ENCODE measurements at regions not wholly inside any gene's neighbourhood (a gene's known extent, or its start where the extent isn't known, plus 50 kb on each side); places are given as distances from the start of the nearest gene placed in this dataset.

GRCh38 chr2:193738892-193739291 is 1544.2 kb upstream of the TMEFF2 start:
- TF ChIP-seq CTCF (IDR thresholded peaks at IDR 0.05; ENCODE audit: borderline replicate concordance, insufficient read depth, low read depth, low read length): no peak
- no peak overlapping the region for H3K4me3 ChIP-seq (ENCODE audit: low read depth, low read length)

- no peak for TF ChIP-seq CTCF (IDR thresholded peaks at IDR 0.05; ENCODE audit: borderline replicate concordance, insufficient read depth, low read depth, low read length)
These were observed 1518.2 kb upstream of the TMEFF2 start for GRCh38 chr2:193712912-193713311.

GRCh38 chr2:193703411-193703810 is 1508.7 kb upstream of the TMEFF2 start:
- H3K4me3 ChIP-seq (ENCODE audit: low read depth, low read length): no peak overlapping the region
- no peak for TF ChIP-seq CTCF (IDR thresholded peaks at IDR 0.05; ENCODE audit: borderline replicate concordance, insufficient read depth, low read depth, low read length)

More at GRCh38 chr2:193712912-193713311, 1518.2 kb upstream of the TMEFF2 start:
- no peak overlapping the region for H3K4me3 ChIP-seq (ENCODE audit: low read depth, low read length)

GRCh38 chr2:193701484-193701883 is 1506.8 kb upstream of the TMEFF2 start:
- no peak overlapping the region for H3K4me3 ChIP-seq (ENCODE audit: low read depth, low read length)
- TF ChIP-seq CTCF (IDR thresholded peaks at IDR 0.05; ENCODE audit: borderline replicate concordance, insufficient read depth, low read depth, low read length): no peak

GRCh38 chr2:193695367-193695766 is 1500.6 kb upstream of the TMEFF2 start:
- no peak overlapping the region for H3K4me3 ChIP-seq (ENCODE audit: low read depth, low read length)
- TF ChIP-seq CTCF (IDR thresholded peaks at IDR 0.05; ENCODE audit: borderline replicate concordance, insufficient read depth, low read depth, low read length): peak; percentile 15; the same call in 1 of the 2 replicates

GRCh38 chr2:193693758-193694157 is 1499.0 kb upstream of the TMEFF2 start:
- H3K4me3 ChIP-seq (ENCODE audit: low read depth, low read length): no peak overlapping the region
- TF ChIP-seq CTCF (IDR thresholded peaks at IDR 0.05; ENCODE audit: borderline replicate concordance, insufficient read depth, low read depth, low read length): no peak

GRCh38 chr2:193690572-193690971 is 1495.8 kb upstream of the TMEFF2 start:
- H3K4me3 ChIP-seq (ENCODE audit: low read depth, low read length): no peak overlapping the region
- no peak for TF ChIP-seq CTCF (IDR thresholded peaks at IDR 0.05; ENCODE audit: borderline replicate concordance, insufficient read depth, low read depth, low read length)
